ENCODE measurements at regions not wholly inside any gene's neighbourhood (a gene's known extent, or its start where the extent isn't known, plus 50 kb on each side); places are given as distances from the start of the nearest gene placed in this dataset.

DNA sequence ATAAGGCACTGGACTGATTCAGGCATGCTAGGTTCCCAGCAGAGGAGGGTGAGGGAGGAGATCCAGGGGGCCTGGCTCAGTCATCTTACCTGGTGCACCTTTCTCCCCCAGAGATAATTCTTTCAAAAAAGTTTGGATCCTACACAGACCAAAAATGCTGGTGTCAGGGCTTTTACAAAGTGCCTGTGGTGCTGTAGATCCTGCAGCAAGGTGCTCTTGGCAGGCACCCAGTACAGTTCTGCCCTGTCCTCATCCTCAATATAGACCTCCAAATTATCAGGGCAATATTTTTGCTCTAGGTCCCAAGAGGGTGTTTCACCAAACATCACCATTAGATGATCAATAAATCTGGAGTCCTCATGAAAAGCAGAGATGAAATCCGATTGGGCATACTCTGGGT, 78.5 kb upstream of the IGFBP3 start:
- no peak for ATAC-seq
- Histone ChIP-seq H3K4me1 (ENCODE audit: insufficient read depth) (no peaks in the 10 kb centered on the region), H3K36me3 (ENCODE audit: insufficient read depth) (no peaks in the 10 kb centered on the region), H2AFZ (no peak overlapping the region), H3K4me3 (no peak overlapping the region), H3K27ac (ENCODE audit: low read depth) (no peak overlapping the region), H3K9me2 (ENCODE audit: insufficient read depth) (peaks cover 15% of the 10 kb centered on the region), H3K4me2 (no peak overlapping the region), H3F3A (replicated peaks; ENCODE audit: low read depth) (no peaks in the 10 kb centered on the region), H3K79me2 (replicated peaks; ENCODE audit: insufficient read depth) (no peaks in the 10 kb centered on the region), H4K20me1 (replicated peaks; ENCODE audit: insufficient read depth) (no peaks in the 10 kb centered on the region), H3K27me3 (ENCODE audit: insufficient read depth) (no peaks in the 10 kb centered on the region)
- TF ChIP-seq CREB1 (CRISPR knock-in tag; IDR thresholded peaks at IDR 0.05; ENCODE audit: low read depth) (no peak), EZH2 (IDR thresholded peaks at IDR 0.05; ENCODE audit: low read depth, unreplicated experiment) (no peak), ZNF331 (CRISPR knock-in tag; IDR thresholded peaks at IDR 0.05; ENCODE audit: low read depth) (no peak), STAT1 (IDR thresholded peaks at IDR 0.05; ENCODE audit: unreplicated experiment) (no peak), EZH2phosphoT487 (IDR thresholded peaks at IDR 0.05; ENCODE audit: unreplicated experiment) (no peak)
- TF ChIP-seq, protein P1, sequence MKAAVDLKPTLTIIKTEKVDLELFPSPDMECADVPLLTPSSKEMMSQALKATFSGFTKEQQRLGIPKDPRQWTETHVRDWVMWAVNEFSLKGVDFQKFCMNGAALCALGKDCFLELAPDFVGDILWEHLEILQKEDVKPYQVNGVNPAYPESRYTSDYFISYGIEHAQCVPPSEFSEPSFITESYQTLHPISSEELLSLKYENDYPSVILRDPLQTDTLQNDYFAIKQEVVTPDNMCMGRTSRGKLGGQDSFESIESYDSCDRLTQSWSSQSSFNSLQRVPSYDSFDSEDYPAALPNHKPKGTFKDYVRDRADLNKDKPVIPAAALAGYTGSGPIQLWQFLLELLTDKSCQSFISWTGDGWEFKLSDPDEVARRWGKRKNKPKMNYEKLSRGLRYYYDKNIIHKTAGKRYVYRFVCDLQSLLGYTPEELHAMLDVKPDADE (IDR thresholded peaks at IDR 0.05): no peak
- TF ChIP-seq, protein P2, sequence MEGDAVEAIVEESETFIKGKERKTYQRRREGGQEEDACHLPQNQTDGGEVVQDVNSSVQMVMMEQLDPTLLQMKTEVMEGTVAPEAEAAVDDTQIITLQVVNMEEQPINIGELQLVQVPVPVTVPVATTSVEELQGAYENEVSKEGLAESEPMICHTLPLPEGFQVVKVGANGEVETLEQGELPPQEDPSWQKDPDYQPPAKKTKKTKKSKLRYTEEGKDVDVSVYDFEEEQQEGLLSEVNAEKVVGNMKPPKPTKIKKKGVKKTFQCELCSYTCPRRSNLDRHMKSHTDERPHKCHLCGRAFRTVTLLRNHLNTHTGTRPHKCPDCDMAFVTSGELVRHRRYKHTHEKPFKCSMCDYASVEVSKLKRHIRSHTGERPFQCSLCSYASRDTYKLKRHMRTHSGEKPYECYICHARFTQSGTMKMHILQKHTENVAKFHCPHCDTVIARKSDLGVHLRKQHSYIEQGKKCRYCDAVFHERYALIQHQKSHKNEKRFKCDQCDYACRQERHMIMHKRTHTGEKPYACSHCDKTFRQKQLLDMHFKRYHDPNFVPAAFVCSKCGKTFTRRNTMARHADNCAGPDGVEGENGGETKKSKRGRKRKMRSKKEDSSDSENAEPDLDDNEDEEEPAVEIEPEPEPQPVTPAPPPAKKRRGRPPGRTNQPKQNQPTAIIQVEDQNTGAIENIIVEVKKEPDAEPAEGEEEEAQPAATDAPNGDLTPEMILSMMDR (conservative IDR thresholded peaks at IDR 0.05; ENCODE audit: low read depth in 2 of 2): no peak
- TF ChIP-seq, protein P3, sequence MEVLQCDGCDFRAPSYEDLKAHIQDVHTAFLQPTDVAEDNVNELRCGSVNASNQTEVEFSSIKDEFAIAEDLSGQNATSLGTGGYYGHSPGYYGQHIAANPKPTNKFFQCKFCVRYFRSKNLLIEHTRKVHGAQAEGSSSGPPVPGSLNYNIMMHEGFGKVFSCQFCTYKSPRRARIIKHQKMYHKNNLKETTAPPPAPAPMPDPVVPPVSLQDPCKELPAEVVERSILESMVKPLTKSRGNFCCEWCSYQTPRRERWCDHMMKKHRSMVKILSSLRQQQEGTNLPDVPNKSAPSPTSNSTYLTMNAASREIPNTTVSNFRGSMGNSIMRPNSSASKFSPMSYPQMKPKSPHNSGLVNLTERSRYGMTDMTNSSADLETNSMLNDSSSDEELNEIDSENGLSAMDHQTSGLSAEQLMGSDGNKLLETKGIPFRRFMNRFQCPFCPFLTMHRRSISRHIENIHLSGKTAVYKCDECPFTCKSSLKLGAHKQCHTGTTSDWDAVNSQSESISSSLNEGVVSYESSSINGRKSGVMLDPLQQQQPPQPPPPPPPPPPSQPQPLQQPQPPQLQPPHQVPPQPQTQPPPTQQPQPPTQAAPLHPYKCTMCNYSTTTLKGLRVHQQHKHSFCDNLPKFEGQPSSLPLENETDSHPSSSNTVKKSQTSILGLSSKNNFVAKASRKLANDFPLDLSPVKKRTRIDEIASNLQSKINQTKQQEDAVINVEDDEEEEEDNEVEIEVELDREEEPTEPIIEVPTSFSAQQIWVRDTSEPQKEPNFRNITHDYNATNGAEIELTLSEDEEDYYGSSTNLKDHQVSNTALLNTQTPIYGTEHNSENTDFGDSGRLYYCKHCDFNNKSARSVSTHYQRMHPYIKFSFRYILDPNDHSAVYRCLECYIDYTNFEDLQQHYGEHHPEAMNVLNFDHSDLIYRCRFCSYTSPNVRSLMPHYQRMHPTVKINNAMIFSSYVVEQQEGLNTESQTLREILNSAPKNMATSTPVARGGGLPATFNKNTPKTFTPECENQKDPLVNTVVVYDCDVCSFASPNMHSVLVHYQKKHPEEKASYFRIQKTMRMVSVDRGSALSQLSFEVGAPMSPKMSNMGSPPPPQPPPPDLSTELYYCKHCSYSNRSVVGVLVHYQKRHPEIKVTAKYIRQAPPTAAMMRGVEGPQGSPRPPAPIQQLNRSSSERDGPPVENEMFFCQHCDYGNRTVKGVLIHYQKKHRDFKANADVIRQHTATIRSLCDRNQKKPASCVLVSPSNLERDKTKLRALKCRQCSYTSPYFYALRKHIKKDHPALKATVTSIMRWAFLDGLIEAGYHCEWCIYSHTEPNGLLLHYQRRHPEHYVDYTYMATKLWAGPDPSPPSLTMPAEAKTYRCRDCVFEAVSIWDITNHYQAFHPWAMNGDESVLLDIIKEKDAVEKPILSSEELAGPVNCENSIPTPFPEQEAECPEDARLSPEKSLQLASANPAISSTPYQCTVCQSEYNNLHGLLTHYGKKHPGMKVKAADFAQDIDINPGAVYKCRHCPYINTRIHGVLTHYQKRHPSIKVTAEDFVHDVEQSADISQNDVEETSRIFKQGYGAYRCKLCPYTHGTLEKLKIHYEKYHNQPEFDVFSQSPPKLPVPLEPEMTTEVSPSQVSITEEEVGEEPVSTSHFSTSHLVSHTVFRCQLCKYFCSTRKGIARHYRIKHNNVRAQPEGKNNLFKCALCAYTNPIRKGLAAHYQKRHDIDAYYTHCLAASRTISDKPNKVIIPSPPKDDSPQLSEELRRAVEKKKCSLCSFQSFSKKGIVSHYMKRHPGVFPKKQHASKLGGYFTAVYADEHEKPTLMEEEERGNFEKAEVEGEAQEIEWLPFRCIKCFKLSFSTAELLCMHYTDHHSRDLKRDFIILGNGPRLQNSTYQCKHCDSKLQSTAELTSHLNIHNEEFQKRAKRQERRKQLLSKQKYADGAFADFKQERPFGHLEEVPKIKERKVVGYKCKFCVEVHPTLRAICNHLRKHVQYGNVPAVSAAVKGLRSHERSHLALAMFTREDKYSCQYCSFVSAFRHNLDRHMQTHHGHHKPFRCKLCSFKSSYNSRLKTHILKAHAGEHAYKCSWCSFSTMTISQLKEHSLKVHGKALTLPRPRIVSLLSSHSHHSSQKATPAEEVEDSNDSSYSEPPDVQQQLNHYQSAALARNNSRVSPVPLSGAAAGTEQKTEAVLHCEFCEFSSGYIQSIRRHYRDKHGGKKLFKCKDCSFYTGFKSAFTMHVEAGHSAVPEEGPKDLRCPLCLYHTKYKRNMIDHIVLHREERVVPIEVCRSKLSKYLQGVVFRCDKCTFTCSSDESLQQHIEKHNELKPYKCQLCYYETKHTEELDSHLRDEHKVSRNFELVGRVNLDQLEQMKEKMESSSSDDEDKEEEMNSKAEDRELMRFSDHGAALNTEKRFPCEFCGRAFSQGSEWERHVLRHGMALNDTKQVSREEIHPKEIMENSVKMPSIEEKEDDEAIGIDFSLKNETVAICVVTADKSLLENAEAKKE (CRISPR knock-in tag; IDR thresholded peaks at IDR 0.05): no peak
- TF ChIP-seq, protein P4, sequence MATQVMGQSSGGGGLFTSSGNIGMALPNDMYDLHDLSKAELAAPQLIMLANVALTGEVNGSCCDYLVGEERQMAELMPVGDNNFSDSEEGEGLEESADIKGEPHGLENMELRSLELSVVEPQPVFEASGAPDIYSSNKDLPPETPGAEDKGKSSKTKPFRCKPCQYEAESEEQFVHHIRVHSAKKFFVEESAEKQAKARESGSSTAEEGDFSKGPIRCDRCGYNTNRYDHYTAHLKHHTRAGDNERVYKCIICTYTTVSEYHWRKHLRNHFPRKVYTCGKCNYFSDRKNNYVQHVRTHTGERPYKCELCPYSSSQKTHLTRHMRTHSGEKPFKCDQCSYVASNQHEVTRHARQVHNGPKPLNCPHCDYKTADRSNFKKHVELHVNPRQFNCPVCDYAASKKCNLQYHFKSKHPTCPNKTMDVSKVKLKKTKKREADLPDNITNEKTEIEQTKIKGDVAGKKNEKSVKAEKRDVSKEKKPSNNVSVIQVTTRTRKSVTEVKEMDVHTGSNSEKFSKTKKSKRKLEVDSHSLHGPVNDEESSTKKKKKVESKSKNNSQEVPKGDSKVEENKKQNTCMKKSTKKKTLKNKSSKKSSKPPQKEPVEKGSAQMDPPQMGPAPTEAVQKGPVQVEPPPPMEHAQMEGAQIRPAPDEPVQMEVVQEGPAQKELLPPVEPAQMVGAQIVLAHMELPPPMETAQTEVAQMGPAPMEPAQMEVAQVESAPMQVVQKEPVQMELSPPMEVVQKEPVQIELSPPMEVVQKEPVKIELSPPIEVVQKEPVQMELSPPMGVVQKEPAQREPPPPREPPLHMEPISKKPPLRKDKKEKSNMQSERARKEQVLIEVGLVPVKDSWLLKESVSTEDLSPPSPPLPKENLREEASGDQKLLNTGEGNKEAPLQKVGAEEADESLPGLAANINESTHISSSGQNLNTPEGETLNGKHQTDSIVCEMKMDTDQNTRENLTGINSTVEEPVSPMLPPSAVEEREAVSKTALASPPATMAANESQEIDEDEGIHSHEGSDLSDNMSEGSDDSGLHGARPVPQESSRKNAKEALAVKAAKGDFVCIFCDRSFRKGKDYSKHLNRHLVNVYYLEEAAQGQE (IDR thresholded peaks at IDR 0.05; ENCODE audit: unreplicated experiment): no peak
- Mint-ChIP-seq H3K36me3 (ENCODE audit: low read depth) (peaks cover 11% of the 10 kb centered on the region), H3K4me1 (no peaks in the 10 kb centered on the region), H3K27me3 (ENCODE audit: insufficient read depth, low read depth, poor library complexity) (peaks cover 12% of the 10 kb centered on the region), H3K27ac (no peak overlapping the region), H3K4me3 (no peak overlapping the region), H3K9me3 (peaks cover 25% of the 10 kb centered on the region)
- no peak for DNase-seq (ENCODE audit: low spot score)
